HepG2 (cell line): ENCODE measurements at regions not wholly inside any gene's neighbourhood (a gene's known extent, or its start where the extent isn't known, plus 50 kb on each side); places are given as distances from the start of the nearest gene placed in this dataset.

Experiments used
- ARNT ChIP-seq: fragments of 450-650 bp; IDR thresholded peaks from 2 replicates; pipeline ENCODE4 v1.6.1; 2017
- CSRNP2 ChIP-seq: sonication (generic); formaldehyde crosslinking; conservative IDR thresholded peaks from 2 replicates; pipeline ENCODE4 v1.8.0; 2022; ENCODE audit warnings: low read depth, missing genetic modification reagents
- HDAC1 ChIP-seq: sonication (generic); formaldehyde crosslinking; IDR thresholded peaks from 2 replicates; pipeline ENCODE4 v1.5.1; 2020; ENCODE audit warnings: mild to moderate bottlenecking, missing genetic modification reagents
- IRX3 ChIP-seq: sonication (generic); formaldehyde crosslinking; IDR thresholded peaks from 2 replicates; pipeline ENCODE4 v1.8.1; 2023; ENCODE audit warnings: mild to moderate bottlenecking, low read depth, missing genetic modification reagents, borderline replicate concordance
- NR2F2 ChIP-seq: IDR thresholded peaks from 2 replicates; pipeline ENCODE4 v1.6.1; 2012; ENCODE audit warnings: low read depth, inconsistent platforms, borderline replicate concordance
- NRL ChIP-seq: sonication (generic); formaldehyde crosslinking; IDR thresholded peaks from 2 replicates; pipeline ENCODE4 v1.5.0; 2020; ENCODE audit warnings: missing genetic modification reagents, mild to moderate bottlenecking, moderate library complexity, borderline replicate concordance
- RFX3 ChIP-seq: IDR thresholded peaks from 2 replicates; pipeline ENCODE4 v1.6.1; 2016; ENCODE audit warnings: missing biosample characterization, missing genetic modification reagents
- ZBTB33 ChIP-seq: sonication (generic); formaldehyde crosslinking; IDR thresholded peaks from 2 replicates; pipeline ENCODE4 v1.4.0; 2020; ENCODE audit warnings: missing genetic modification reagents
- ZFYVE20 ChIP-seq: sonication (generic); formaldehyde crosslinking; IDR thresholded peaks from 2 replicates; pipeline ENCODE4 v1.8.0; 2023; ENCODE audit warnings: low read depth, mild to moderate bottlenecking, moderate library complexity, missing genetic modification reagents, borderline replicate concordance
- TF ChIP-seq, protein P1 (sequence below): sonication (generic); formaldehyde crosslinking; IDR thresholded peaks from 2 replicates; pipeline ENCODE4 v1.5.0; 2020; ENCODE audit warnings: mild to moderate bottlenecking, missing genetic modification reagents, borderline replicate concordance
- TF ChIP-seq, protein P2 (sequence below): IDR thresholded peaks from 2 replicates; pipeline ENCODE4 v1.6.1; 2016; ENCODE audit warnings: low read depth, missing genetic modification reagents, missing compliant biosample characterization
- TF ChIP-seq, protein P3 (sequence below): sonication (generic); formaldehyde crosslinking; IDR thresholded peaks from 2 replicates; pipeline ENCODE4 v1.4.0; 2020; ENCODE audit warnings: missing genetic modification reagents
- TF ChIP-seq, protein P4 (sequence below): sonication (generic); formaldehyde crosslinking; IDR thresholded peaks from 2 replicates; pipeline ENCODE4 v1.4.0; 2020; ENCODE audit warnings: missing genetic modification reagents, mild to moderate bottlenecking, borderline replicate concordance

GRCh38 chr4:3880615-3881120, 114.5 kb downstream of the ADRA2C start (continued):
- TF ChIP-seq ZBTB33 (CRISPR knock-in tag) (0 out of 2 replicates have a peak, but pooled peaks have one; percentile 27), IRX3 (no peak), HDAC1 (CRISPR knock-in tag) (no peak), NRL (CRISPR knock-in tag) (no peak), RFX3 (CRISPR knock-in tag) (no peak), CSRNP2 (no peak), NR2F2 (no peak), ARNT (no peak), ZFYVE20 (no peak)
- TF ChIP-seq, protein P1, sequence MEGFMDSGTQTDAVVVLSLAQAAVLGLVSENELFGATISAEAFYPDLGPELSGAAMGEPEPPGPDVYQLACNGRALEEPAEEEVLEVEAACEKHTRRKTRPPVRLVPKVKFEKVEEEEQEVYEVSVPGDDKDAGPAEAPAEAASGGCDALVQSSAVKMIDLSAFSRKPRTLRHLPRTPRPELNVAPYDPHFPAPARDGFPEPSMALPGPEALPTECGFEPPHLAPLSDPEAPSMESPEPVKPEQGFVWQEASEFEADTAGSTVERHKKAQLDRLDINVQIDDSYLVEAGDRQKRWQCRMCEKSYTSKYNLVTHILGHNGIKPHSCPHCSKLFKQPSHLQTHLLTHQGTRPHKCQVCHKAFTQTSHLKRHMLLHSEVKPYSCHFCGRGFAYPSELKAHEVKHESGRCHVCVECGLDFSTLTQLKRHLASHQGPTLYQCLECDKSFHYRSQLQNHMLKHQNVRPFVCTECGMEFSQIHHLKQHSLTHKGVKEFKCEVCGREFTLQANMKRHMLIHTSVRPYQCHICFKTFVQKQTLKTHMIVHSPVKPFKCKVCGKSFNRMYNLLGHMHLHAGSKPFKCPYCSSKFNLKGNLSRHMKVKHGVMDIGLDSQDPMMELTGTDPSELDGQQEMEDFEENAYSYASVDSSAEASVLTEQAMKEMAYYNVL = no peak
- TF ChIP-seq, protein P2, sequence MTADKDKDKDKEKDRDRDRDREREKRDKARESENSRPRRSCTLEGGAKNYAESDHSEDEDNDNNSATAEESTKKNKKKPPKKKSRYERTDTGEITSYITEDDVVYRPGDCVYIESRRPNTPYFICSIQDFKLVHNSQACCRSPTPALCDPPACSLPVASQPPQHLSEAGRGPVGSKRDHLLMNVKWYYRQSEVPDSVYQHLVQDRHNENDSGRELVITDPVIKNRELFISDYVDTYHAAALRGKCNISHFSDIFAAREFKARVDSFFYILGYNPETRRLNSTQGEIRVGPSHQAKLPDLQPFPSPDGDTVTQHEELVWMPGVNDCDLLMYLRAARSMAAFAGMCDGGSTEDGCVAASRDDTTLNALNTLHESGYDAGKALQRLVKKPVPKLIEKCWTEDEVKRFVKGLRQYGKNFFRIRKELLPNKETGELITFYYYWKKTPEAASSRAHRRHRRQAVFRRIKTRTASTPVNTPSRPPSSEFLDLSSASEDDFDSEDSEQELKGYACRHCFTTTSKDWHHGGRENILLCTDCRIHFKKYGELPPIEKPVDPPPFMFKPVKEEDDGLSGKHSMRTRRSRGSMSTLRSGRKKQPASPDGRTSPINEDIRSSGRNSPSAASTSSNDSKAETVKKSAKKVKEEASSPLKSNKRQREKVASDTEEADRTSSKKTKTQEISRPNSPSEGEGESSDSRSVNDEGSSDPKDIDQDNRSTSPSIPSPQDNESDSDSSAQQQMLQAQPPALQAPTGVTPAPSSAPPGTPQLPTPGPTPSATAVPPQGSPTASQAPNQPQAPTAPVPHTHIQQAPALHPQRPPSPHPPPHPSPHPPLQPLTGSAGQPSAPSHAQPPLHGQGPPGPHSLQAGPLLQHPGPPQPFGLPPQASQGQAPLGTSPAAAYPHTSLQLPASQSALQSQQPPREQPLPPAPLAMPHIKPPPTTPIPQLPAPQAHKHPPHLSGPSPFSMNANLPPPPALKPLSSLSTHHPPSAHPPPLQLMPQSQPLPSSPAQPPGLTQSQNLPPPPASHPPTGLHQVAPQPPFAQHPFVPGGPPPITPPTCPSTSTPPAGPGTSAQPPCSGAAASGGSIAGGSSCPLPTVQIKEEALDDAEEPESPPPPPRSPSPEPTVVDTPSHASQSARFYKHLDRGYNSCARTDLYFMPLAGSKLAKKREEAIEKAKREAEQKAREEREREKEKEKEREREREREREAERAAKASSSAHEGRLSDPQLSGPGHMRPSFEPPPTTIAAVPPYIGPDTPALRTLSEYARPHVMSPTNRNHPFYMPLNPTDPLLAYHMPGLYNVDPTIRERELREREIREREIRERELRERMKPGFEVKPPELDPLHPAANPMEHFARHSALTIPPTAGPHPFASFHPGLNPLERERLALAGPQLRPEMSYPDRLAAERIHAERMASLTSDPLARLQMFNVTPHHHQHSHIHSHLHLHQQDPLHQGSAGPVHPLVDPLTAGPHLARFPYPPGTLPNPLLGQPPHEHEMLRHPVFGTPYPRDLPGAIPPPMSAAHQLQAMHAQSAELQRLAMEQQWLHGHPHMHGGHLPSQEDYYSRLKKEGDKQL = no peak
- TF ChIP-seq, protein P3, sequence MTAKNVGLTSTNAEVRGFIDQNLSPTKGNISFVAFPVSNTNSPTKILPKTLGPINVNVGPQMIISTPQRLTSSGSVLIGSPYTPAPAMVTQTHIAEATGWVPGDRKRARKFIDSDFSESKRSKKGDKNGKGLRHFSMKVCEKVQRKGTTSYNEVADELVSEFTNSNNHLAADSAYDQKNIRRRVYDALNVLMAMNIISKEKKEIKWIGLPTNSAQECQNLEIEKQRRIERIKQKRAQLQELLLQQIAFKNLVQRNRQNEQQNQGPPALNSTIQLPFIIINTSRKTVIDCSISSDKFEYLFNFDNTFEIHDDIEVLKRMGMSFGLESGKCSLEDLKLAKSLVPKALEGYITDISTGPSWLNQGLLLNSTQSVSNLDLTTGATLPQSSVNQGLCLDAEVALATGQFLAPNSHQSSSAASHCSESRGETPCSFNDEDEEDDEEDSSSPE (CRISPR knock-in tag) = no peak
- TF ChIP-seq, protein P4, sequence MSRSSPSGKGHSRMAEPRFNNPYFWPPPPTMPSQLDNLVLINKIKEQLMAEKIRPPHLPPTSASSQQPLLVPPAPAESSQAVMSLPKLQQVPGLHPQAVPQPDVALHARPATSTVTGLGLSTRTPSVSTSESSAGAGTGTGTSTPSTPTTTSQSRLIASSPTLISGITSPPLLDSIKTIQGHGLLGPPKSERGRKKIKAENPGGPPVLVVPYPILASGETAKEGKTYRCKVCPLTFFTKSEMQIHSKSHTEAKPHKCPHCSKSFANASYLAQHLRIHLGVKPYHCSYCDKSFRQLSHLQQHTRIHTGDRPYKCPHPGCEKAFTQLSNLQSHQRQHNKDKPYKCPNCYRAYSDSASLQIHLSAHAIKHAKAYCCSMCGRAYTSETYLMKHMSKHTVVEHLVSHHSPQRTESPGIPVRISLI (CRISPR knock-in tag) = no peak
